AG09319 (cell line): ENCODE measurements at regions not wholly inside any gene's neighbourhood (a gene's known extent, or its start where the extent isn't known, plus 50 kb on each side); places are given as distances from the start of the nearest gene placed in this dataset.

Experiments
- DNase-seq: peaks from one replicate; pipeline ENCODE4 v3.0.0-alpha.2; 2010; ENCODE audit warnings: low read depth; ENCODE audit errors: extremely low read depth
- CTCF ChIP-seq: IDR thresholded peaks from 2 replicates; pipeline ENCODE4 v1.5.1; 2011; ENCODE audit warnings: low read depth, mild to moderate bottlenecking, inconsistent platforms, low read length, moderate library complexity

DNA sequence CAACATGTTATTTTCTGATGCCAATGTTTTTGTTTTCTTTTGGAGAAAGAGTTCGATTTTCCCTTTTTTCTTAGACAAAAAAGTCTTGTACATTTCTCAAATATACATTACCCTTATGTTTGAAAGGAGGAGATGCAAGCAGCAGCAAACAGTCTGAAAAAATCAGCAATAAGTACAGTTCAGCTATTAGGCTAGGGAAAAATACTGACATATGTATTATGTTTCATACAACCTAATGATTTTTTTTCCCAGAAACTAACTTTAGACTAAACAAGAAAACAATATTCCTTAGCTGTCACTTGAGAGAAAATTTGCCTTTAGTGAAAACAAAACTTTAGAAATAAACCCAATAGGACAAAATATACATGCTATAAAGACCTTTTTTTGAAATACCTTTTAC lies 1223.5 kb downstream of the SLITRK1 start:
- no peak for DNase-seq
- no peak for TF ChIP-seq CTCF

DNA sequence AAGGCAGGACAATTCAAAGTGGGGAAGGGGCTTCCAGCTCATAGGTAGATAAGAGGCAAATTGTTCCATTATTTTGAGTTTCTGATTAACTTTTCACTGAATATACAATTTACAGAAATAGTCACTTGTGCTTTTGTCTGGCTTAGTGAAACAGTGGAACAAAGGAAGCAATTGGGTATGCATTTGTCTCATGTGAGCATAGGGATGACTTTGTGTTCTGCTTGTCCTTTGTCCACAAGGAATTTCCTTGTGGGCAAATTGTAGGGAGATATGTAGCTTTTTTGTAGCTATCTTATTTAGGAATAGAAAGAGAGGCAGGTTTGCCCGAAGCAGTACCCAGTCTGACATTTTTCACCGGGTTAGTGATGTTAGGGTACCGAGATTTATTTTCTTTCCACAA lies 1224.8 kb downstream of the SLITRK1 start:
- TF ChIP-seq CTCF: no peak
- DNase-seq: no peak

DNA sequence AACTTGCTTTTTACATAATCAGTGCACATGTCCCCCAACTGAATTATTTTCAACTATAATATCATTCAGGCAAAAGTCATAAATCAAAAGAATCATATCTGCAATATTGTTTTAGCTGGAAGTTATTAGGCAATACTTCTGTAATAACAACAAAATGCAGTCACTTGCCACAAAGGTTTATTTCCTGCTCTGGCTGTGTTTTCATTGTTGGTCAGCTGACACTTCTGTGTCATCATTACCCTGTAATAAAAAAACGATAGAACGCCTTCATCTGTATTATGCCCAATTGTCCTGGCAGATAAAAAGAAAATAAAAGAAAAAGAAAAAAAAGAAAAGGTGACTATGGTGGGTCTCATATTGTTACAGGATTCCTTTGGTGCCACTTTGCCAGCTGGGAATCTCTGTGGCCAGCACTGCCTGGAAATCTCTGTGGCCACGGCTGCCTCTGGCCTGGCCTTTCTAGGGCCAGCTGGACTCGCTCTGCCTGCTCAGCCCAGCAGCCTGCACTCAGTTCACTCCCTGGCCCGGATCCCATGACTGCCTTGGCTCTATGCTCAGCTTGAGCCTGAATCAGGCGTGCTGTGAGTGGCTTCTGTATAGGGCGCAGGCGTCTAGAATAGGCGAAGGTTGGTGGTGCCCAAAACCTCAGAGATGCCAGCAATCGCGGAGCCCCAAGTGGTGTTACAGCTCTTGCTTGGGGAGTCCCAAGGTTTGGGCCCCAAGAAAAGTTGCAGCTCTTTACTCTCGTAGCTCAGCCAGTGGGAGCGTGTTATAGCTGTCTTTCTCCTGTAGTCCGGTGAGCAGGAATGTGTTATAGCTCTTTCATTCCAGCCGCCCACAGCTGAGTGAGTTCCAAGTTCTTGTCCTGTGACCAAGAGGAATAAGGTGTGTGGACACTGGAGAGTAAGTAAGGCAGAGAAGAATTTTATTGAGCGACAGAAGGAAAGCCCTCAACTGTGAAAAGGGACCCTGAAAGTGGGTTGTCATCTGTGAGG lies 1227.1 kb downstream of the SLITRK1 start:
- no peak for TF ChIP-seq CTCF
- peak; percentile 4 for DNase-seq

DNA sequence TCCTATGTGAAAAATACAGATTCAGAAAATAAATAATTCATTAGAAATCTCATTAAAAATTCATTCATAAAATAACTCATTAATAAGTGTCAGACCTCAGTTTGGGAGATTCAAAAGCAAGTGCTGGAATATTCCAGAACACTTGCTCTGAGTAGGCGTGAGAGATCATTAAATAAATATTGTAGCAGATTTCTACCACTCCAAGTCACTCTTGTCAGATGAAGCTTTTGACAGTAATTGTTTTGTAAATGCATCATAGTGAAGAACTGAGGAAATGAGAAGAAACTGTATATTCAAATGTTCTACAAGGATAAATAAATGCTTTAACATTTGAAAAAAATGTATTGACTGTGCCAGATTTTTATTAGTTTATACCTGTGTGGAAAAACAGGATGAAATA lies 1228.1 kb downstream of the SLITRK1 start:
- no peak for TF ChIP-seq CTCF
- DNase-seq: no peak

DNA sequence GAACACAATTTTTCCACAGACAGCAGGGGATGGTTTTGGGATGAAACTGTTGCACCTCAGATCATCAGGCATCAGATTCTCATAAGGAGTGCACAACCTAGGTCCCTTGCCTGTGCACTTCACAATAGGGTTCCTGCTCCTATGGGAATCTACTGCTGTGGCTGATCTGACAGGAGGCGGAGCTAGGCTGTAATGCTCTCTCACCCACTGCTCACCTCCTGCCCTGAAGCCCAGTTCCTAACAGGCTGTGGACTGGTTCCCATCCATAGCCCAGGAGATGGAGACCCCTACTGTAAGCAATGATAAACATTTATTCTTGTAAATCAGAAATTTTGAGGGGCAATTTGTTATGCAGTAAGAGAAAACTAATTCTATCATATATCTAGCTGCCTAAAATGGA lies 1234.7 kb downstream of the SLITRK1 start:
- DNase-seq: no peak

GRCh38 chr13:82636119-82636518 lies 1246.2 kb downstream of the SLITRK1 start:
- no peak for DNase-seq
- TF ChIP-seq CTCF: no peak

More for the DNA sequence above, 1234.7 kb downstream of the SLITRK1 start:
- TF ChIP-seq CTCF: no peak

- no peak for TF ChIP-seq CTCF
- DNase-seq: no peak
These were observed 1247.3 kb downstream of the SLITRK1 start for GRCh38 chr13:82634946-82635345.
